NCI-H2196 (cell line): ENCODE measurements at regions not wholly inside any gene's neighbourhood (a gene's known extent, or its start where the extent isn't known, plus 50 kb on each side); places are given as distances from the start of the nearest gene placed in this dataset.
"Not testable (repeated sequence)": the region's sequence is repeated elsewhere in the genome, so short reads cannot be mapped to it uniquely, and the experiment has no call there.

ENCODE experiments used
- DNase-seq: peaks from one replicate; lab custom pipeline; 2025; ENCODE audit not compliant: unreplicated experiment; lab: John Stamatoyannopoulos, UW

- no peak for DNase-seq
Measured at GRCh38 chr3:64392001-64392400, 166.7 kb upstream of the PRICKLE2 start.

- DNase-seq = no peak
Measured at GRCh38 chr3:64390893-64391292, 165.6 kb upstream of the PRICKLE2 start.

GRCh38 chr3:64388886-64389285 lies 163.6 kb upstream of the PRICKLE2 start:
- DNase-seq = no peak

GRCh38 chr3:64387688-64388087 lies 162.4 kb upstream of the PRICKLE2 start:
- DNase-seq = no peak

GRCh38 chr3:64385277-64385676 lies 160.0 kb upstream of the PRICKLE2 start:
- no peak for DNase-seq

GRCh38 chr3:64384561-64384960 lies 159.3 kb upstream of the PRICKLE2 start:
- no peak for DNase-seq

- no peak for DNase-seq
Measured at GRCh38 chr3:64382153-64382552, 156.9 kb upstream of the PRICKLE2 start.

GRCh38 chr3:64381367-64381766 lies 156.1 kb upstream of the PRICKLE2 start:
- no peak for DNase-seq

- no peak for DNase-seq
Measured at GRCh38 chr3:64380546-64380945, 155.3 kb upstream of the PRICKLE2 start.

GRCh38 chr3:64379221-64379620 lies 154.0 kb upstream of the PRICKLE2 start:
- no peak for DNase-seq

- no peak for DNase-seq
Measured at GRCh38 chr3:64377942-64378341, 152.7 kb upstream of the PRICKLE2 start.

GRCh38 chr3:64375737-64376136 lies 150.5 kb upstream of the PRICKLE2 start:
- no peak for DNase-seq

GRCh38 chr3:64369390-64369789 lies 144.1 kb upstream of the PRICKLE2 start:
- DNase-seq = no peak

GRCh38 chr3:64368257-64369020 lies 143.2 kb upstream of the PRICKLE2 start:
- DNase-seq = no peak

- DNase-seq = no peak
Measured at GRCh38 chr3:64365877-64366276, 140.6 kb upstream of the PRICKLE2 start.

GRCh38 chr3:64363842-64364241 lies 138.6 kb upstream of the PRICKLE2 start:
- no peak for DNase-seq

GRCh38 chr3:64361962-64362735 lies 136.9 kb upstream of the PRICKLE2 start:
- no peak for DNase-seq

GRCh38 chr3:64361036-64361435 lies 135.8 kb upstream of the PRICKLE2 start:
- DNase-seq = not testable (repeated sequence)

GRCh38 chr3:64360280-64360679 lies 135.0 kb upstream of the PRICKLE2 start:
- DNase-seq = no peak

GRCh38 chr3:64359735-64360134 lies 134.5 kb upstream of the PRICKLE2 start:
- no peak for DNase-seq

- DNase-seq = no peak
Measured at GRCh38 chr3:64358853-64359252, 133.6 kb upstream of the PRICKLE2 start.

GRCh38 chr3:64358176-64358575 lies 132.9 kb upstream of the PRICKLE2 start:
- no peak for DNase-seq
